Neural cell (in vitro differentiated cells): ENCODE measurements at regions not wholly inside any gene's neighbourhood (a gene's known extent, or its start where the extent isn't known, plus 50 kb on each side); places are given as distances from the start of the nearest gene placed in this dataset.

Experiments
- H2AFZ ChIP-seq: fragments of 200-600, 300-800 bp; sonication (generic), shearing (Covaris generic); 2 replicates; pipeline ENCODE4 v1.6.0; 2014; ENCODE audit warnings: low read depth, mild to moderate bottlenecking, antibody characterized with exemption, low read length, moderate library complexity
- H3F3A ChIP-seq: fragments of 200-600 bp; shearing (Covaris generic); 2 replicates; pipeline ENCODE4 v1.6.1; 2016; ENCODE audit warnings: mild to moderate bottlenecking, moderate library complexity, mixed read lengths, antibody characterized with exemption, low read length; ENCODE audit not compliant: insufficient read depth, poor library complexity, severe bottlenecking
- H3K27ac ChIP-seq: fragments of 200-600, 300-800 bp; sonication (generic), shearing (Covaris generic); 2 replicates; pipeline ENCODE4 v1.5.1; 2014; ENCODE audit warnings: mild to moderate bottlenecking, low read length, moderate library complexity
- H3K27me3 ChIP-seq: fragments of 300-800, 200-600 bp; sonication (generic), shearing (Covaris generic); 2 replicates; pipeline ENCODE4 v1.6.0; 2014; ENCODE audit warnings: mild to moderate bottlenecking, low read depth, low read length, moderate library complexity; ENCODE audit not compliant: insufficient read depth
- H3K36me3 ChIP-seq: fragments of 300-800, 200-600 bp; sonication (generic), shearing (Covaris generic); 2 replicates; pipeline ENCODE4 v1.5.1; 2014; ENCODE audit warnings: mild to moderate bottlenecking, antibody characterized with exemption, low read length, moderate library complexity; ENCODE audit not compliant: insufficient read depth
- H3K4me2 ChIP-seq: fragments of 300-800, 200-600 bp; sonication (generic), shearing (Covaris generic); 2 replicates; pipeline ENCODE4 v1.6.0; 2014; ENCODE audit warnings: mild to moderate bottlenecking, low read length
- H3K4me3 ChIP-seq: fragments of 300-800, 200-600 bp; sonication (generic), shearing (Covaris generic); 2 replicates; pipeline ENCODE4 v1.5.1; 2014; ENCODE audit warnings: mild to moderate bottlenecking, low read length, moderate library complexity
- H3K79me2 ChIP-seq: fragments of 200-600 bp; shearing (Covaris generic); replicated peaks from 2 replicates; pipeline ENCODE4 v1.6.0; 2014; ENCODE audit warnings: mild to moderate bottlenecking, low read length, moderate library complexity; ENCODE audit not compliant: insufficient read depth
- H3K9ac ChIP-seq: fragments of 300-800, 200-600 bp; sonication (generic), shearing (Covaris generic); 2 replicates; pipeline ENCODE4 v1.6.1; 2016; ENCODE audit warnings: mild to moderate bottlenecking, low read length, mixed read lengths
- H3K9me2 ChIP-seq: fragments of 200-600 bp; shearing (Covaris generic); 2 replicates; pipeline ENCODE4 v1.6.1; 2016; ENCODE audit warnings: mild to moderate bottlenecking, low read length, mixed read lengths; ENCODE audit not compliant: insufficient read depth
- H3K9me3 ChIP-seq: fragments of 200-600, 300-800 bp; sonication (generic), shearing (Covaris generic); 2 replicates; pipeline ENCODE4 v1.6.1; 2016; ENCODE audit warnings: mild to moderate bottlenecking, mixed run types, low read length, moderate library complexity, mixed read lengths
- H4K20me1 ChIP-seq: fragments of 200-600 bp; shearing (Covaris generic); 2 replicates; pipeline ENCODE4 v1.6.1; 2016; ENCODE audit warnings: mild to moderate bottlenecking, mixed run types; ENCODE audit not compliant: insufficient read depth
- CTCF ChIP-seq: fragments of 450-650 bp; IDR thresholded peaks from 2 replicates; pipeline ENCODE4 v1.5.1; 2014; ENCODE audit warnings: antibody characterized with exemption, mild to moderate bottlenecking, moderate library complexity; ENCODE audit not compliant: poor library complexity, severe bottlenecking
- EP300 ChIP-seq: fragments of 450-650 bp; conservative IDR thresholded peaks from 2 replicates; pipeline ENCODE4 v1.6.1; 2014; ENCODE audit warnings: antibody characterized with exemption, mild to moderate bottlenecking, moderate library complexity; ENCODE audit not compliant: poor library complexity, severe bottlenecking
- EZH2 ChIP-seq: fragments of 200-600, 300-800 bp; shearing (Covaris generic), sonication (generic); IDR thresholded peaks from 2 replicates; pipeline ENCODE4 v1.6.1; 2014; ENCODE audit warnings: antibody characterized with exemption, low read length, borderline replicate concordance, mild to moderate bottlenecking; ENCODE audit not compliant: insufficient read depth, poor library complexity, severe bottlenecking
- MXI1 ChIP-seq: fragments of 450-650 bp; conservative IDR thresholded peaks from 2 replicates; pipeline ENCODE4 v1.6.1; 2014; ENCODE audit warnings: antibody characterized with exemption, mild to moderate bottlenecking; ENCODE audit not compliant: poor library complexity, severe bottlenecking
- POLR2AphosphoS5 ChIP-seq: IDR thresholded peaks from 2 replicates; pipeline ENCODE4 v1.6.1; 2012
- RAD21 ChIP-seq: fragments of 450-650 bp; conservative IDR thresholded peaks from 2 replicates; pipeline ENCODE4 v1.6.1; 2014; ENCODE audit warnings: antibody characterized with exemption, mild to moderate bottlenecking, moderate library complexity
- REST ChIP-seq: IDR thresholded peaks from 2 replicates; pipeline ENCODE4 v1.6.1; 2012; ENCODE audit warnings: borderline replicate concordance
- SMC3 ChIP-seq: fragments of 450-650 bp; conservative IDR thresholded peaks from 2 replicates; pipeline ENCODE4 v1.6.1; 2014; ENCODE audit warnings: antibody characterized with exemption, mild to moderate bottlenecking, moderate library complexity; ENCODE audit not compliant: poor library complexity
- TAF1 ChIP-seq: IDR thresholded peaks from 2 replicates; pipeline ENCODE4 v1.6.1; 2012; ENCODE audit warnings: low read depth

- Histone ChIP-seq H3K9me3 (no peaks in the 10 kb centered on the region), H2AFZ (no peak overlapping the region), H4K20me1 (no peaks in the 10 kb centered on the region), H3K36me3 (no peaks in the 10 kb centered on the region), H3K9me2 (no peaks in the 10 kb centered on the region), H3K4me3 (no peak overlapping the region), H3K4me2 (no peak overlapping the region), H3K27me3 (no peaks in the 10 kb centered on the region), H3K79me2 (no peaks in the 10 kb centered on the region), H3F3A (no peaks in the 10 kb centered on the region), H3K9ac (no peak overlapping the region), H3K27ac (no peak overlapping the region)
- no peak for TF ChIP-seq MXI1
- no peak for TF ChIP-seq EZH2
- no peak for TF ChIP-seq REST
- no peak for TF ChIP-seq EP300
- TF ChIP-seq RAD21: no peak
- no peak for TF ChIP-seq TAF1
- no peak for TF ChIP-seq POLR2AphosphoS5
- no peak for TF ChIP-seq SMC3
- TF ChIP-seq CTCF: no peak
These were observed 865.3 kb downstream of the TBC1D22A start for GRCh38 chr22:47627556-47628253.

- no peak overlapping the region for H3K27ac ChIP-seq
- no peak overlapping the region for H3K9ac ChIP-seq
- no peaks in the 10 kb centered on the region for H3K9me2 ChIP-seq
- H3K4me2 ChIP-seq: no peak overlapping the region
- H3K27me3 ChIP-seq: no peaks in the 10 kb centered on the region
- no peaks in the 10 kb centered on the region for H3K79me2 ChIP-seq
- no peaks in the 10 kb centered on the region for H4K20me1 ChIP-seq
- H3K4me3 ChIP-seq: no peak overlapping the region
- no peak overlapping the region for H2AFZ ChIP-seq
- TF ChIP-seq SMC3 (no peak), MXI1 (no peak), RAD21 (no peak), EZH2 (no peak), TAF1 (no peak), CTCF (no peak), EP300 (no peak), REST (no peak), POLR2AphosphoS5 (no peak)
- H3K9me3 ChIP-seq: no peaks in the 10 kb centered on the region
- H3F3A ChIP-seq: no peaks in the 10 kb centered on the region
- no peaks in the 10 kb centered on the region for H3K36me3 ChIP-seq
These were observed 864.3 kb downstream of the TBC1D22A start for GRCh38 chr22:47626428-47627390.
